ENCODE measurements at regions not wholly inside any gene's neighbourhood (a gene's known extent, or its start where the extent isn't known, plus 50 kb on each side); places are given as distances from the start of the nearest gene placed in this dataset.
"Not testable (repeated sequence)": the region's sequence is repeated elsewhere in the genome, so short reads cannot be mapped to it uniquely, and the experiment has no call there.

DNA sequence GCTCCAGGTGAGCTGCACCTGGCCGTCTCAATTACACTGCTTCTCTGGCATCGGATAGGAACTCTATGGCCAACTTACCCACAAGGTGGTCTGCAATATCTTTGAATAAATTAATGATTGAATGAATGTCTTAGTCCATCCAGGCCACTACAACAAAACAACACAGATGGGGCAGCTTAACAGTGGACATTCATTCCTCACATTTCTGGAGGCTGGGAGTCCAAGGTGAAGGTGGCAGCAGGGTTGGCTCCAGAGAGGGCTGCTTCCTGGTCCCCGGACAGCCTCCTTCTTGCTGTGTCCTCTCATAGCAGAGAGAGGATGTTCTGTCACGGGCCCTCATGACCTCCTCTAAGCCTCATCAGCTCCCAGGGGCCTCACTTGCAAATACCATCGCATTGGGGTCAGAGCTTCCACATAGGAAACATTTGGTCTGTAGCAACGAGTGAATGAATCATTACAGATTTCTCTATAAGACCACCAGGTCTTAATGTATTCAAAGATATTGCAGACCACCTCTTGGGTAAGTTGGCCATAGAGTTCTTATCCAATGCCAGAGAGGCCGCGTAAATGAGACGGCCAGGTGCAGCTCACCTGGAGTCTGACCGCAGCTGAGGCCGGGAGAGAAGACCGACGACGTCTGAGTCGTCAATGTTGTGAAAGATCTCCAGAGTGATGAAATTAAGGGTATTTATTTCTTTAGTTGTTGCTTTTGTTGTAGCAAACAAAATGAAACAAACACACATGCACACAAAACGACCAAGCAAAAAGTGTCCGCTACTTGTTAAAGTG lies 182.7 kb upstream of the C14orf180 start:
- Histone ChIP-seq H3K4me3 (no peak overlapping the region), H3K27ac (no peak overlapping the region), H3K36me3 (no peaks in the 10 kb centered on the region), H3K4me1 (no peaks in the 10 kb centered on the region), H3K27me3 (peaks cover 7% of the 10 kb centered on the region; the same call in 1 of the 2 replicates), H3K9me3 (replicated peaks) (0 out of 2 replicates have a peak, but pooled peaks cover 4% of the 10 kb centered on the region)
- no peak for DNase-seq

- DNase-seq: no peak
- H3K4me3 ChIP-seq: no peak overlapping the region
Observed at GRCh38 chr14:104397956-104398355, 181.6 kb upstream of the C14orf180 start.

GRCh38 chr14:104398656-104399055 lies 180.9 kb upstream of the C14orf180 start:
- no peaks in the 10 kb centered on the region; the same call in 1 of the 2 replicates for H3K27me3 ChIP-seq
- H3K9me3 ChIP-seq (replicated peaks): 0 out of 2 replicates have a peak, but pooled peaks cover 4% of the 10 kb centered on the region
- no peaks in the 10 kb centered on the region for H3K36me3 ChIP-seq
- H3K4me3 ChIP-seq: no peak overlapping the region
- no peak overlapping the region for H3K27ac ChIP-seq
- DNase-seq: no peak
- H3K4me1 ChIP-seq: no peaks in the 10 kb centered on the region

More at GRCh38 chr14:104397956-104398355, 181.6 kb upstream of the C14orf180 start:
- Histone ChIP-seq H3K27ac (no peak overlapping the region), H3K9me3 (replicated peaks) (0 out of 2 replicates have a peak, but pooled peaks cover 4% of the 10 kb centered on the region), H3K36me3 (no peaks in the 10 kb centered on the region), H3K27me3 (no peaks in the 10 kb centered on the region; the same call in 1 of the 2 replicates), H3K4me1 (no peaks in the 10 kb centered on the region)

GRCh38 chr14:104399432-104400155 lies 180.0 kb upstream of the C14orf180 start:
- Histone ChIP-seq H3K4me1 (no peaks in the 10 kb centered on the region), H3K9me3 (replicated peaks) (peaks cover 4% of the 10 kb centered on the region; the same call in 1 of the 2 replicates), H3K4me3 (no peak overlapping the region), H3K27ac (no peak overlapping the region), H3K36me3 (no peaks in the 10 kb centered on the region), H3K27me3 (no peaks in the 10 kb centered on the region; the same call in 1 of the 2 replicates)
- peak in 1 of 2 experiments; percentile 1 for DNase-seq

GRCh38 chr14:104400355-104400754 lies 179.2 kb upstream of the C14orf180 start:
- no peak overlapping the region for H3K4me3 ChIP-seq
- H3K9me3 ChIP-seq (replicated peaks): peaks cover 4% of the 10 kb centered on the region; the same call in 1 of the 2 replicates
- peak in 1 of 2 experiments; percentile 0 for DNase-seq
- H3K27ac ChIP-seq: no peak overlapping the region
- H3K27me3 ChIP-seq: peaks cover 6% of the 10 kb centered on the region; the same call in 1 of the 2 replicates
- H3K36me3 ChIP-seq: no peaks in the 10 kb centered on the region
- no peaks in the 10 kb centered on the region for H3K4me1 ChIP-seq

DNA sequence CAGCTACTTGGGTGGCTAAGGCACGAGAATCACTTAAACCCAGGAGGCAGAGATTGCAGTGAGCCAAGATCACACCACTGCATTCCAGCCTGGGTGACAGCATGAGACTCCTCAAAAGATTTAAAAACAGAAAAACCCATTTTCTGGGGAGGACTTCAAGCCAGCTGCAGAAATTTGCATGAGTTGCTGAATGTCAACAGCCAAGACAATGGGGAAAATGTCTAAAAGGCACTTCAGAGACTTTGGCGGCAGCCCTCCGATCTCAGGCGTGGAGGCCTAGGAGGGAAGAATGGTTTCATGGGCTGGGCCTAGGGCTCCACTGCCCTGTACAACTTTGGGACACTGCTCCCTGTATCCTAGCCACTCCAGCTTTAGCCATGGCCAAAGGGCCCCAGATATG lies 177.8 kb upstream of the C14orf180 start:
- H3K4me1 ChIP-seq: no peaks in the 10 kb centered on the region
- no peak for DNase-seq
- H3K36me3 ChIP-seq: no peaks in the 10 kb centered on the region
- no peak overlapping the region for H3K4me3 ChIP-seq
- H3K27me3 ChIP-seq: peaks cover 7% of the 10 kb centered on the region; the same call in 1 of the 2 replicates
- peaks cover 4% of the 10 kb centered on the region; the same call in 1 of the 2 replicates for H3K9me3 ChIP-seq (replicated peaks)
- no peak overlapping the region for H3K27ac ChIP-seq

DNA sequence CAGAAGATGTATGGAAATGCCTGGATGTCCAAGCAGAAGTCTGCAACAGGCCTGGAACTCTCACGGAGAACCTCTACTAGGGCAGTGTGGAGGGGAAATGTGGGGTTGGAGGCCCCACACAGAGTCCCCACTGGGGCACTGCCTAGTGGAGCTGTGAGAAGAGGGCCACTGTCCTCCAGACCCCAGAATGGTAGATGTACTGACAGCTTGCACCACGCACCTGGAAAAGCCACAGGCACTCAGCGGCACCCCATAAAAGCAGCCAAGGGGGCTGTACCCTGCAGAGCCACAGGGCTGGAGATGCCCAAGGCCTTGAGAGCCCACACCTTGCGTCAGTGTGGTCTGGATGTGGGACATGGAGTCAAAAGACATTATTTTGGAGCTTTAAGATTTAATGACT lies 177.3 kb upstream of the C14orf180 start:
- H3K4me3 ChIP-seq; H3K27me3 ChIP-seq; H3K4me1 ChIP-seq; H3K27ac ChIP-seq; H3K36me3 ChIP-seq; H3K9me3 ChIP-seq (replicated peaks): not testable (repeated sequence)
- peak in 1 of 2 experiments; percentile 1 for DNase-seq

DNA sequence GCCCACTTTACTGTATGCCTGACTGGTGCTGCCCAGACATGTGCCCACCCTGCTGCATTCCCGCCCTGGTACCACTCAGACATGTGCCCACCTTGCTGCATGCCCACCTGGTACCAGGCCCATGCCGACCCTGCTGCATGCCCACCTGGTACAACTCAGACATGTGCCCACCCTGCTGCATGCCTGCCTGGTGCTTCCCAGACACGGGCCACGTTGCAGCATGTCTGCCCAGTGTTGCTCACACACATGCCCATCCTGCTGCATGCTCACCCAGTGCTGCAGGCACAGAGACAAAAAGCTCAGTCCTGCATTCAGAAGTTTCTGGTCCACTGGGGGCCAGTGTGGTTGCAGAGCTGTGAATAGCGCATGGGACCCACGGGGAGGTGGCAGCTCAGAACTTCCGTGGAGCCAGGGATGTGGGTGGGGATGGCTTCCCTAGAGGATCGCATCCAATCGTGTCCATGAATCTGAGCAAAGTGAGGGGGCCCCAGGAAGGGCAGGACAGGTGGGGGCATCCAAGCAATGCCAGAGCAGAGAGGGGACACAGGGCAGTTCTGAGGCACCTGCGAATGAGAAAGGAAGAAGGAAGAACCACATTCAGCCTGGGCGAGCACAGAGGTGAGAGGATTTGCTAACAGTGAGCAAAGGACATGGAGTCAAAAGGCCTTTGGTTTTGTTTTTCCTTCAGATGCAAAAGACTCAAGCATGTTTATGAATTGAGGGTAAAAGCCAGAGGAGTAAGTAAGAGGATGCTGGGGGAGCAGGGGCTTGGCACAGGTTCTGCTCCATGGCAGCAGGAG lies 175.9 kb upstream of the C14orf180 start:
- Histone ChIP-seq H3K27me3 (peaks cover 7% of the 10 kb centered on the region; the same call in 1 of the 2 replicates), H3K9me3 (replicated peaks) (no peaks in the 10 kb centered on the region; the same call in none of the 2 replicates)
- DNase-seq: peak in 1 of 2 experiments; percentile 0

DNA sequence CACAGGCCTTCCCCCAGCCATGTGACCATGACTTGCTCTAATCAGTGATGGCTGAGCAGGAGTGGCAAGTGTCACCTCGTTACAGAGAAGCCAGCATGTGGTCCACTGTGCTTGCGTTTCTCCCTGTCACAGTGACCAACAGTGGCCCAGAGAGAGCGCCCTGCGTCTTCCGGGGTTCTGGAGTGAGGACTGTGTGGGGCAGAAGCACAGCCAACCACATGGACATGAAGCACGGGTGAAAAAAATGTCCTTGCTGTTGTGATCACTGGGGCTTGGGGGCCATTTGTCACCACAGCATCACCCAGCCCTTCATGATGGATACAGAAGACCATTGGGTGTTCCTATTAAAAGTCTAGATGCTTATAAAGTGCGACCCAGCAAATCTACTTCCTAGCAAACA lies 174.6 kb upstream of the C14orf180 start:
- Histone ChIP-seq H3K4me3 (no peak overlapping the region), H3K27me3 (peaks cover 7% of the 10 kb centered on the region; the same call in 1 of the 2 replicates), H3K9me3 (replicated peaks) (peaks cover 4% of the 10 kb centered on the region), H3K36me3 (no peaks in the 10 kb centered on the region), H3K4me1 (no peaks in the 10 kb centered on the region), H3K27ac (no peak overlapping the region)
- DNase-seq: no peak

More for the DNA sequence above, 175.9 kb upstream of the C14orf180 start:
- Histone ChIP-seq H3K36me3 (no peaks in the 10 kb centered on the region), H3K27ac (no peak overlapping the region), H3K4me1 (no peaks in the 10 kb centered on the region), H3K4me3 (no peak overlapping the region)

GRCh38 chr14:104405360-104406226 lies 174.0 kb upstream of the C14orf180 start:
- DNase-seq: no peak

GRCh38 chr14:104406831-104407230 lies 172.7 kb upstream of the C14orf180 start:
- no peak overlapping the region for H3K4me3 ChIP-seq
- H3K36me3 ChIP-seq: no peaks in the 10 kb centered on the region
- H3K9me3 ChIP-seq (replicated peaks): peaks cover 4% of the 10 kb centered on the region
- DNase-seq: no peak
- no peaks in the 10 kb centered on the region for H3K4me1 ChIP-seq
- H3K27me3 ChIP-seq: peaks cover 7% of the 10 kb centered on the region; the same call in 1 of the 2 replicates
- H3K27ac ChIP-seq: no peak overlapping the region

More at GRCh38 chr14:104405360-104406226, 174.0 kb upstream of the C14orf180 start:
- Histone ChIP-seq H3K9me3 (replicated peaks) (peaks cover 4% of the 10 kb centered on the region), H3K36me3 (no peaks in the 10 kb centered on the region), H3K27me3 (peaks cover 7% of the 10 kb centered on the region; the same call in 1 of the 2 replicates), H3K4me3 (no peak overlapping the region), H3K27ac (no peak overlapping the region), H3K4me1 (no peaks in the 10 kb centered on the region)

- no peak overlapping the region for H3K4me3 ChIP-seq
- DNase-seq: no peak
- no peaks in the 10 kb centered on the region for H3K27me3 ChIP-seq
- no peaks in the 10 kb centered on the region for H3K36me3 ChIP-seq
- H3K4me1 ChIP-seq: 0 out of 2 replicates have a peak, but pooled peaks cover 3% of the 10 kb centered on the region
- H3K27ac ChIP-seq: no peak overlapping the region
- H3K9me3 ChIP-seq (replicated peaks): no peaks in the 10 kb centered on the region
Observed at GRCh38 chr14:104416383-104416782, 163.2 kb upstream of the C14orf180 start.

DNA sequence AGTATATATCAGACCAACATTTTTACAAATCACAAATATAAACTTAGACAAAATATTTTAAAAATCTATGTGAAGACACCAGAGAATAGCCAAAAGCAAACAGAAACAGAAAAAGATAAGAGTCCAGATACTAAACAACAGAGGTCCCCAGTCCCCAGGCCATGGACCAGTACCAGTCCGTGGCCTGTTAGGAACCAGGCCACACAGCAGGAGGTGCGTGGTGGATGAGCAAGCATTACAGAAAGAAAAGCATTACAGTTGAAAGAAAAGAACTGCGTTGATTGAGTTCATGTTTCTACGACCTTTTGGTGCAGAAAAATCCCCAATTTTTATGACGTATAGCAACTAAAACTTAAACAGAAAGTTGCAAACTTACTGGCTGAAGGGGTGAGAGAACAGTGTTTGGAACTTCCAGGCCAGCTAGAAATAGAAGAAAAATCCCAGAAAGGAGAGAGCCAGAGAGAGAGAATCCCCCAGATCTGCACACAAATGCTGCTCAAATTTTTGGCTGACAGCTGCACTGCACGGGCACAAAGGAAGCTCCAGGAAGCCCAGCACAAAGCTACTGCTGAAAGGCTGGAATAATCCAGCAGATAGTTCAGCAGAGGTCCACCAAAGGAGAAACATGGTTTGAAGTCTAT lies 159.6 kb upstream of the C14orf180 start:
- Histone ChIP-seq H3K4me1 (peaks cover 3% of the 10 kb centered on the region; the same call in 1 of the 2 replicates), H3K27ac (no peak overlapping the region), H3K27me3 (no peaks in the 10 kb centered on the region; the same call in 1 of the 2 replicates), H3K4me3 (no peak overlapping the region), H3K36me3 (no peaks in the 10 kb centered on the region), H3K9me3 (replicated peaks) (no peaks in the 10 kb centered on the region)
- DNase-seq: peak in 1 of 2 experiments; percentile 28

All from SJCRH30 (cell line).